ENCODE measurements at regions not wholly inside any gene's neighbourhood (a gene's known extent, or its start where the extent isn't known, plus 50 kb on each side); places are given as distances from the start of the nearest gene placed in this dataset.

DNA sequence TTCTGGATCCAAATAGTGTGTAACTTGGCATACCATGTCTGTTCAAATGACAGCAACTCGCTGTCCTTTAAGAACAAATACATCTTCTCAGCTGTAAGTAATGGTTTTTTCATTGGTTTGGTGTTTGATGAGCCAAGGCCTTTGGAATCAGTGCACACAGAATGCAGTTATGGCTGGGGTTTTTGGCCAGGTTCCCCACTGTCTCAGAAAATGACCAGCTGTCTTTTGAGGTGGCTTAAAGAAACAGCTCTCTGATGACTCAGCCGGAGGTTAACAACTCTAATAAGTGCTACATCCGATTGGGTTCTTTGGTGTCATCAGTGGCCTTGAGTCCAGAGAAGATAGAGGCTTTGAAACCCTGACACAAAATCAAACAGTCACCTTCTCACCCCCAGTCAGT is 688.4 kb downstream of the REEP3 start:
- ChIA-PET POLR2A (ENCODE audit: low non-redundant PET) (no interaction called here), CTCF (no interaction called here)
- no peaks in the 10 kb centered on the region for H3K36me3 ChIP-seq (ENCODE audit: insufficient read depth, low read length, poor library complexity, severe bottlenecking)
- H3K4me1 ChIP-seq (ENCODE audit: insufficient read depth, low read length, poor library complexity, severe bottlenecking), result no peaks in the 10 kb centered on the region
- no peak overlapping the region for H3K4me3 ChIP-seq (ENCODE audit: low read depth, low read length, poor library complexity, severe bottlenecking)
- no peaks in the 10 kb centered on the region for H3K9me3 ChIP-seq (ENCODE audit: low read depth, low read length, poor library complexity, severe bottlenecking)
- H3K27ac ChIP-seq (ENCODE audit: low read depth, low read length, poor library complexity, severe bottlenecking), result no peak overlapping the region
- no peaks in the 10 kb centered on the region for H3K27me3 ChIP-seq (replicated peaks; ENCODE audit: insufficient read depth, low read depth, low read length, poor library complexity)
- DNase-seq (ENCODE audit: low spot score), result no peak
- no peak for TF ChIP-seq EZH2 (IDR thresholded peaks at IDR 0.05; ENCODE audit: borderline replicate concordance, low read depth, low read length, poor library complexity, severe bottlenecking)
- TF ChIP-seq, protein P1, sequence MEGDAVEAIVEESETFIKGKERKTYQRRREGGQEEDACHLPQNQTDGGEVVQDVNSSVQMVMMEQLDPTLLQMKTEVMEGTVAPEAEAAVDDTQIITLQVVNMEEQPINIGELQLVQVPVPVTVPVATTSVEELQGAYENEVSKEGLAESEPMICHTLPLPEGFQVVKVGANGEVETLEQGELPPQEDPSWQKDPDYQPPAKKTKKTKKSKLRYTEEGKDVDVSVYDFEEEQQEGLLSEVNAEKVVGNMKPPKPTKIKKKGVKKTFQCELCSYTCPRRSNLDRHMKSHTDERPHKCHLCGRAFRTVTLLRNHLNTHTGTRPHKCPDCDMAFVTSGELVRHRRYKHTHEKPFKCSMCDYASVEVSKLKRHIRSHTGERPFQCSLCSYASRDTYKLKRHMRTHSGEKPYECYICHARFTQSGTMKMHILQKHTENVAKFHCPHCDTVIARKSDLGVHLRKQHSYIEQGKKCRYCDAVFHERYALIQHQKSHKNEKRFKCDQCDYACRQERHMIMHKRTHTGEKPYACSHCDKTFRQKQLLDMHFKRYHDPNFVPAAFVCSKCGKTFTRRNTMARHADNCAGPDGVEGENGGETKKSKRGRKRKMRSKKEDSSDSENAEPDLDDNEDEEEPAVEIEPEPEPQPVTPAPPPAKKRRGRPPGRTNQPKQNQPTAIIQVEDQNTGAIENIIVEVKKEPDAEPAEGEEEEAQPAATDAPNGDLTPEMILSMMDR (conservative IDR thresholded peaks at IDR 0.05; ENCODE audit: low read depth, low read length), result no peak
- intact Hi-C loops (cut with micrococcal nuclease; ENCODE audit: unreplicated experiment), result no loop called here
- no TSS peak for BruUV-seq (replicated peaks)

DNA sequence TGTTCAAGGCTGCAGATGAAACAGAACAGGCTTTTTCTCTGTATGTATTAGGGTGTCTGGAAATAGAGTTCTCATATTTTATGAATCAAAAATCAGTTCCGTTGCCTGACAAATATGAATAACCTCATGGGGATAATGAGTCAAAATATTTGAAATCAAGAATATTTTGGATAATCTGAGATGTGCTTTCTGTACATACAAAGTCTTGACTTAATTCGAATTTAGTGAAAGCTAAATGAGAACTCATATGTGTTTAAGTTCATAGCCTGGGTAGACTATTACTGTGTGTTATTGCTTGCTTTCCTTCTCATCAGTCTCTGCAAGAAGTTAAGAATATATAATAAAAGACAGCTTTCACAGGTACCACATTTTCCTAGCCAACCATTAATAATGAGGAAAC is 689.0 kb downstream of the REEP3 start:
- no peak for TF ChIP-seq EZH2 (IDR thresholded peaks at IDR 0.05; ENCODE audit: borderline replicate concordance, low read depth, low read length, poor library complexity, severe bottlenecking)
- TF ChIP-seq, protein P1 (conservative IDR thresholded peaks at IDR 0.05; ENCODE audit: low read depth, low read length), result no peak
- no TSS peak for BruUV-seq (replicated peaks)
- no peaks in the 10 kb centered on the region for H3K27me3 ChIP-seq (replicated peaks; ENCODE audit: insufficient read depth, low read depth, low read length, poor library complexity)
- no peaks in the 10 kb centered on the region for H3K9me3 ChIP-seq (ENCODE audit: low read depth, low read length, poor library complexity, severe bottlenecking)
- no peak for DNase-seq (ENCODE audit: low spot score)
- CTCF ChIA-PET, result no interaction called here
- H3K4me3 ChIP-seq (ENCODE audit: low read depth, low read length, poor library complexity, severe bottlenecking), result no peak overlapping the region
- no peak overlapping the region for H3K27ac ChIP-seq (ENCODE audit: low read depth, low read length, poor library complexity, severe bottlenecking)
- H3K4me1 ChIP-seq (ENCODE audit: insufficient read depth, low read length, poor library complexity, severe bottlenecking), result no peaks in the 10 kb centered on the region
- POLR2A ChIA-PET (ENCODE audit: low non-redundant PET), result no interaction called here
- intact Hi-C loops (cut with micrococcal nuclease; ENCODE audit: unreplicated experiment), result no loop called here
- H3K36me3 ChIP-seq (ENCODE audit: insufficient read depth, low read length, poor library complexity, severe bottlenecking), result no peaks in the 10 kb centered on the region

DNA sequence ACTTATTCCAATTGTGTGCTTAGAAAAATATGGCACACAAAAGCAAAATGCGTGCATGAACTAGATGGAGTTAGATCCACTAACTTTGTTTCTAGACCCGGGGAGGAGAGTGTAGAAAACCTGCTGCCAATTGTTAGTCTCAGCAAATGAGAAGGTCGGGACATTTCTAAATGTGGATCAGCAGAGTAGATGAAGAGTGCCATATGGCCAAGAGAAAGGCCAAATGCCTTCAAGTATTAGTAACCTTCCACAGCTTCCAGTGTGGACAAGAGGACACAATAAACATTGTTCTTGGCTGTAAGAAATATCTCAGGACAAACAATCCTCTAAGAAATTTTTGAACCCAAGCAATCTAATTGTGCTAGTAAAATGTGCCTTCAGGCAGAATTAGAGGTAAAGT is 690.3 kb downstream of the REEP3 start:
- Histone ChIP-seq H3K4me1 (ENCODE audit: insufficient read depth, low read length, poor library complexity, severe bottlenecking) (no peaks in the 10 kb centered on the region), H3K9me3 (ENCODE audit: low read depth, low read length, poor library complexity, severe bottlenecking) (no peaks in the 10 kb centered on the region), H3K27me3 (replicated peaks; ENCODE audit: insufficient read depth, low read depth, low read length, poor library complexity) (no peaks in the 10 kb centered on the region), H3K27ac (ENCODE audit: low read depth, low read length, poor library complexity, severe bottlenecking) (no peak overlapping the region), H3K36me3 (ENCODE audit: insufficient read depth, low read length, poor library complexity, severe bottlenecking) (no peaks in the 10 kb centered on the region), H3K4me3 (ENCODE audit: low read depth, low read length, poor library complexity, severe bottlenecking) (no peak overlapping the region)
- ChIA-PET CTCF (no interaction called here), POLR2A (ENCODE audit: low non-redundant PET) (no interaction called here)
- BruUV-seq (replicated peaks), result no TSS peak
- no peak for DNase-seq (ENCODE audit: low spot score)
- TF ChIP-seq, protein P1 (conservative IDR thresholded peaks at IDR 0.05; ENCODE audit: low read depth, low read length), result no peak
- no peak for TF ChIP-seq EZH2 (IDR thresholded peaks at IDR 0.05; ENCODE audit: borderline replicate concordance, low read depth, low read length, poor library complexity, severe bottlenecking)
- intact Hi-C loops (cut with micrococcal nuclease; ENCODE audit: unreplicated experiment), result no loop called here

Data from A673 (cell line).